HFF-Myc (cell line): ENCODE measurements at regions not wholly inside any gene's neighbourhood (a gene's known extent, or its start where the extent isn't known, plus 50 kb on each side); places are given as distances from the start of the nearest gene placed in this dataset.
"Not testable (repeated sequence)": the region's sequence is repeated elsewhere in the genome, so short reads cannot be mapped to it uniquely, and the experiment has no call there.

Experiments
- DNase-seq: peaks from one replicate; pipeline ENCODE4 v3.0.0-alpha.2; 2011; ENCODE audit warnings: low read depth; ENCODE audit errors: extremely low read depth
- H3K4me3 ChIP-seq: replicated peaks from 2 replicates; pipeline ENCODE4 v1.5.1; 2011; ENCODE audit warnings: low read depth, mild to moderate bottlenecking, control low read depth, low read length
- CTCF ChIP-seq: IDR thresholded peaks from 2 replicates; pipeline ENCODE4 v1.5.1; 2012; ENCODE audit warnings: mild to moderate bottlenecking, low read depth, low read length, control low read depth; ENCODE audit errors: missing control alignments

GRCh38 chr16:13338044-13338443, 436.6 kb downstream of the SHISA9 start:
- H3K4me3 ChIP-seq: no peak overlapping the region
- DNase-seq: no peak
- TF ChIP-seq CTCF: no peak

- TF ChIP-seq CTCF: no peak
- no peak for DNase-seq
- no peak overlapping the region for H3K4me3 ChIP-seq
Measured at GRCh38 chr16:13342675-13343074, 441.3 kb downstream of the SHISA9 start.

- TF ChIP-seq CTCF: no peak
- no peak for DNase-seq
- no peak overlapping the region for H3K4me3 ChIP-seq
Measured at GRCh38 chr16:13344001-13344400, 442.6 kb downstream of the SHISA9 start.

- TF ChIP-seq CTCF: no peak
- no peak for DNase-seq
- no peak overlapping the region for H3K4me3 ChIP-seq
Measured at GRCh38 chr16:13348416-13348815, 447.0 kb downstream of the SHISA9 start.

GRCh38 chr16:13350000-13350399, 448.6 kb downstream of the SHISA9 start:
- no peak for DNase-seq
- TF ChIP-seq CTCF: no peak

GRCh38 chr16:13351181-13351580, 449.8 kb downstream of the SHISA9 start:
- no peak for TF ChIP-seq CTCF
- no peak overlapping the region for H3K4me3 ChIP-seq
- no peak for DNase-seq

More at GRCh38 chr16:13350000-13350399, 448.6 kb downstream of the SHISA9 start:
- H3K4me3 ChIP-seq: no peak overlapping the region

- no peak for DNase-seq
- no peak overlapping the region for H3K4me3 ChIP-seq
- TF ChIP-seq CTCF: no peak
Measured at GRCh38 chr16:13351601-13352217, 450.3 kb downstream of the SHISA9 start.

GRCh38 chr16:13352796-13353195, 451.4 kb downstream of the SHISA9 start:
- DNase-seq: not testable (repeated sequence)

GRCh38 chr16:13357842-13358241, 456.4 kb downstream of the SHISA9 start:
- DNase-seq, H3K4me3 ChIP-seq: not testable (repeated sequence)

More at GRCh38 chr16:13352796-13353195, 451.4 kb downstream of the SHISA9 start:
- not testable (repeated sequence) for H3K4me3 ChIP-seq
